Fibroblast of lung (primary cell): ENCODE measurements at regions not wholly inside any gene's neighbourhood (a gene's known extent, or its start where the extent isn't known, plus 50 kb on each side); places are given as distances from the start of the nearest gene placed in this dataset.

Experiments used
- DNase-seq, 2 donors: peaks; one replicate each; pipeline versions ENCODE4 v3.0.0 to v3.0.0-alpha.2; 2010; ENCODE audit warnings: low read depth in 2 of 2
- H2AFZ ChIP-seq: 2 replicates; pipeline ENCODE4 v1.5.1; 2012; ENCODE audit warnings: low read length, control low read depth, inconsistent platforms
- H3K27ac ChIP-seq: 2 replicates; pipeline ENCODE4 v1.5.1; 2011; ENCODE audit warnings: low read length, control low read depth; ENCODE audit not compliant: insufficient read depth
- H3K27me3 ChIP-seq: 2 replicates; pipeline ENCODE4 v1.5.1; 2011; ENCODE audit warnings: mild to moderate bottlenecking, low read length; ENCODE audit not compliant: control insufficient read depth, insufficient read depth
- H3K36me3 ChIP-seq: 2 replicates; pipeline ENCODE4 v1.5.1; 2011; ENCODE audit warnings: low read length; ENCODE audit not compliant: control insufficient read depth, insufficient read depth
- H3K4me1 ChIP-seq: 2 replicates; pipeline ENCODE4 v1.5.1; 2011; ENCODE audit warnings: low read length; ENCODE audit not compliant: control insufficient read depth, insufficient read depth; ENCODE audit errors: extremely low read depth
- H3K4me2 ChIP-seq: 2 replicates; pipeline ENCODE4 v1.5.1; 2011; ENCODE audit warnings: low read length, control low read depth; ENCODE audit not compliant: insufficient read depth; ENCODE audit errors: extremely low read depth
- H3K4me3 ChIP-seq, 4 experiments: fragments of 200-600 bp in 1 of 4; sonication (generic) in 1 of 4; replicated peaks in 1 of 4; 2 replicates each; pipeline ENCODE4 v1.5.1; 2011 to 2016; ENCODE audit warnings: low read length in 4 of 4, low read depth in 3 of 4, mild to moderate bottlenecking in 3 of 4, control low read depth in 2 of 4, inconsistent platforms in 1 of 4, mixed read lengths in 1 of 4; ENCODE audit not compliant: insufficient read depth in 1 of 4; ENCODE audit errors: control extremely low read depth in 1 of 4
- H3K79me2 ChIP-seq: 2 replicates; pipeline ENCODE4 v1.5.1; 2012; ENCODE audit warnings: mild to moderate bottlenecking, low read length, inconsistent platforms; ENCODE audit not compliant: control insufficient read depth, insufficient read depth
- H3K9ac ChIP-seq: 2 replicates; pipeline ENCODE4 v1.5.1; 2011; ENCODE audit warnings: mild to moderate bottlenecking, low read length, control low read depth; ENCODE audit not compliant: insufficient read depth
- H3K9me3 ChIP-seq: 2 replicates; pipeline ENCODE4 v1.5.1; 2012; ENCODE audit warnings: low read depth, low read length; ENCODE audit not compliant: control insufficient read depth, insufficient read depth
- H4K20me1 ChIP-seq: 2 replicates; pipeline ENCODE4 v1.5.1; 2011; ENCODE audit warnings: low read length; ENCODE audit not compliant: control insufficient read depth, insufficient read depth; ENCODE audit errors: extremely low read depth
- EZH2 ChIP-seq: IDR thresholded peaks from 2 replicates; pipeline ENCODE4 v1.5.1; 2012; ENCODE audit warnings: low read length, control low read depth, mild to moderate bottlenecking; ENCODE audit errors: missing control alignments
- TF ChIP-seq, protein P1 (sequence below), 2 donors: IDR thresholded peaks in 1 of 2; conservative IDR thresholded peaks in 1 of 2; 1 replicate in 1 of 2; 2 replicates in 1 of 2; pipeline ENCODE4 v1.5.1; 2011 to 2012; ENCODE audit warnings: low read length in 2 of 2, control low read depth in 1 of 2, inconsistent platforms in 1 of 2, low read depth in 1 of 2, mild to moderate bottlenecking in 1 of 2

DNA sequence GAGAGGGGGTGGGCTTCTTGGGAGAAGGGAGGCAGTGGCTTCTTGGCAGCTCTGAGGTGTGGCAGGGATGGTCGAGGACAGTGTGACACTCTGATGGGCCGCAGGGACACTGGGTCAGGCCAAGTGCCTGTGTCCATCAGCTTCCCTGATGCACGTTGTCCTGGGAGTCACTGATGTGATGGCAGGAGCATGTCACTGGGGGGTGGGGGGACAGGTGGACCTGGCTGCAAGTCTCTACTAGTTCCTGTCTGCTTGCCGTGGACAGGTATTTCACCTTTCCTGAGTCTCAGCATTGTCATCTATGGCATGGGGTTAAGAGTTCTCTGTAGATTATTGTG lies 592.9 kb downstream of the TBC1D22A start:
- no peak for DNase-seq
- H3K27me3 ChIP-seq: no peaks in the 10 kb centered on the region
- H3K4me2 ChIP-seq: no peak overlapping the region
- TF ChIP-seq, protein P1, sequence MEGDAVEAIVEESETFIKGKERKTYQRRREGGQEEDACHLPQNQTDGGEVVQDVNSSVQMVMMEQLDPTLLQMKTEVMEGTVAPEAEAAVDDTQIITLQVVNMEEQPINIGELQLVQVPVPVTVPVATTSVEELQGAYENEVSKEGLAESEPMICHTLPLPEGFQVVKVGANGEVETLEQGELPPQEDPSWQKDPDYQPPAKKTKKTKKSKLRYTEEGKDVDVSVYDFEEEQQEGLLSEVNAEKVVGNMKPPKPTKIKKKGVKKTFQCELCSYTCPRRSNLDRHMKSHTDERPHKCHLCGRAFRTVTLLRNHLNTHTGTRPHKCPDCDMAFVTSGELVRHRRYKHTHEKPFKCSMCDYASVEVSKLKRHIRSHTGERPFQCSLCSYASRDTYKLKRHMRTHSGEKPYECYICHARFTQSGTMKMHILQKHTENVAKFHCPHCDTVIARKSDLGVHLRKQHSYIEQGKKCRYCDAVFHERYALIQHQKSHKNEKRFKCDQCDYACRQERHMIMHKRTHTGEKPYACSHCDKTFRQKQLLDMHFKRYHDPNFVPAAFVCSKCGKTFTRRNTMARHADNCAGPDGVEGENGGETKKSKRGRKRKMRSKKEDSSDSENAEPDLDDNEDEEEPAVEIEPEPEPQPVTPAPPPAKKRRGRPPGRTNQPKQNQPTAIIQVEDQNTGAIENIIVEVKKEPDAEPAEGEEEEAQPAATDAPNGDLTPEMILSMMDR (conservative IDR thresholded peaks at IDR 0.05 in 1 of 2, IDR thresholded peaks at IDR 0.05 in 1 of 2; ENCODE audit: low read depth in 1 of 2, low read length in 2 of 2): no peak
- no peak for TF ChIP-seq EZH2
- no peaks in the 10 kb centered on the region for H3K4me1 ChIP-seq
- H3K9ac ChIP-seq: no peak overlapping the region
- H2AFZ ChIP-seq: no peak overlapping the region
- H3K36me3 ChIP-seq: no peaks in the 10 kb centered on the region
- no peak overlapping the region for H3K4me3 ChIP-seq
- H3K79me2 ChIP-seq: no peaks in the 10 kb centered on the region
- no peaks in the 10 kb centered on the region for H4K20me1 ChIP-seq
- H3K27ac ChIP-seq: no peak overlapping the region
- H3K9me3 ChIP-seq: no peaks in the 10 kb centered on the region

DNA sequence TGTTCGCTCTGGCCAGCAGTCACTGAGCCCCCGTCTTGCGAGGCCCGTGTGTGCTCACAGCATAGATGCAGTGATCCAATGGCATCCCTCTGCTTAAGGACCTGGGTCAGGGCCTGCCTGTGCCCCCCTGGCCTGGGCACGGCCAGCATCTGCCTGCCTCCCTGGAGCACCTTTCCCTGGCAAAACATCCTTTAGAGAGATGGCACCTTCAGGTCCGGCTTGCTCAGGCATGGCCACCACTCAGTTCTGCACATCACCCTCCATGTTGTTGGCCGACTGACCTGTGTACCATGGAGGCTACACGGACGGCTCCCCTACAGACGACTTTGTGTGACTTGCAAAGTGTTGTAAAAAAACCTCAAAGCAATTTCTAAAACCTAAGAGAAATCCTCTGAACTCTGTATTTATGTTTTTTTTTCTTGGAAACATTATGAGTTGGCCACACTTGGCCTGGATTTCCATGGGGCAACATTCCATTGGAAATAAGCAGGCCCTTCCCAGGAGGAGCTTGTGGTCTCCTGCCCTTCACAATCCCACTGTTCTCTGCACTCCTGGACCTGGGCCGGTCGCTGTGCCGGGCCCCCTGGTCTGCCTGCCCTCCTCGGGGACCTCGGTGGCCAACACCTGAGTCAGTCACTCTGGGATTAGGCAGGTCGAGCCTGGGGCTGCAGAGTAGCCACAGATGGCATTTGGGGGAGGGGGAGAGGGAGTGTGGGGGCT lies 592.4 kb downstream of the TBC1D22A start:
- H3K4me1 ChIP-seq: no peaks in the 10 kb centered on the region
- H3K36me3 ChIP-seq: no peaks in the 10 kb centered on the region
- H3K27me3 ChIP-seq: no peaks in the 10 kb centered on the region
- H3K4me2 ChIP-seq: no peak overlapping the region
- no peak for DNase-seq
- H3K27ac ChIP-seq: no peak overlapping the region
- no peak overlapping the region for H2AFZ ChIP-seq
- no peaks in the 10 kb centered on the region for H3K9me3 ChIP-seq
- H3K4me3 ChIP-seq: no peak overlapping the region
- H3K9ac ChIP-seq: no peak overlapping the region
- no peaks in the 10 kb centered on the region for H4K20me1 ChIP-seq
- TF ChIP-seq, protein P1 (conservative IDR thresholded peaks at IDR 0.05 in 1 of 2, IDR thresholded peaks at IDR 0.05 in 1 of 2; ENCODE audit: low read depth in 1 of 2, low read length in 2 of 2): no peak
- no peak for TF ChIP-seq EZH2
- no peaks in the 10 kb centered on the region for H3K79me2 ChIP-seq

DNA sequence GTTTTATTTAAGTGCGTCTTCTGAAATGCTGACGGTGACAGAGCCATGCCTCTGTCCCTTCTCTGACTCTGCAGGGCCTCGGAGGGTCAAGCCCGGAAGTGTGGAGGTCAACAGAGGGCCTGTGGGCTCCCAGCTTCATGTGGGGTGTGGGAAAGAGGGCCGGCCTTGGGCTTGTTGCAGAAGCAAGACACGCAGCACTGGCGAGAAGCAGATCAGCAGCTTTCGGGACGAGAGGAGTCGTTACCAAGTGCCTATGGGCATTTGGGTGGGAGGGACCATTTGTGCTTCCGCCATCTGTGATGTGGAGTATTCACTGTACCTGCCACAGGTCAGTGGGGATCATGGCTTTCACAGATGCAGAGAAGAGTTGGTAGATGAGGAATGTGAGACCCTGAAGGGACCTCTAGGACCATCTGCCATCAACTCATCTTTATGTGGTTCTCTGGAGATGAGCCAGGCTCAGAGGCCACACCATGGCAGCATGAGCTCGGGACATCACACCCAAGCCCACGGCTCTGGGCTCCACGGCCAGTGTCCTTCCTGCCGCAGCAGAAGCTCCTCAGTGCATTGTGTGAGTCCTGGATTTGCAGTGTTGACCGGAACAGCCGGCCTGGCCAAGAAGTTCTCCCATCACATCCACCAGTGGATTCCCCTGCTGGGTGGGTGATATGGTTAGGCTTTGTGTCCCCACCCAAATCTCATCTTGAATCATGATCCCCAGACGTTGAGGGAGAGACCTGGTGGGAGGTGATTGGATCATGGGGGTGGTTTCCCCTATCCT lies 590.7 kb downstream of the TBC1D22A start:
- no peaks in the 10 kb centered on the region for H3K36me3 ChIP-seq
- no peak for DNase-seq
- no peak overlapping the region for H3K9ac ChIP-seq
- TF ChIP-seq EZH2: no peak
- TF ChIP-seq, protein P1 (conservative IDR thresholded peaks at IDR 0.05 in 1 of 2, IDR thresholded peaks at IDR 0.05 in 1 of 2; ENCODE audit: low read depth in 1 of 2, low read length in 2 of 2): no peak
- H4K20me1 ChIP-seq: no peaks in the 10 kb centered on the region
- H3K9me3 ChIP-seq: no peaks in the 10 kb centered on the region
- H3K27ac ChIP-seq: no peak overlapping the region
- no peaks in the 10 kb centered on the region for H3K4me1 ChIP-seq
- no peaks in the 10 kb centered on the region for H3K27me3 ChIP-seq
- no peak overlapping the region for H2AFZ ChIP-seq
- no peak overlapping the region for H3K4me2 ChIP-seq
- no peak overlapping the region for H3K4me3 ChIP-seq
- H3K79me2 ChIP-seq: no peaks in the 10 kb centered on the region
